SK-N-SH treated with all-trans-retinoic acid at 6 μM for 48 hours (cell line): ENCODE measurements at regions not wholly inside any gene's neighbourhood (a gene's known extent, or its start where the extent isn't known, plus 50 kb on each side); places are given as distances from the start of the nearest gene placed in this dataset.

ENCODE experiments used
- ARNTL ChIP-seq: fragments of 450-650 bp; formaldehyde crosslinking; IDR thresholded peaks from 2 replicates; pipeline ENCODE4 v1.5.0; 2020; ENCODE audit warnings: low read depth, mild to moderate bottlenecking, moderate library complexity, borderline replicate concordance
- RARB ChIP-seq: fragments of 250-450 bp; sonication (Bioruptor Pico); IDR thresholded peaks from 2 replicates; pipeline ENCODE4 v1.8.0; 2021; ENCODE audit warnings: mild to moderate bottlenecking, moderate library complexity
- SNAI2 ChIP-seq: fragments of 250-450 bp; sonication (Bioruptor Pico); IDR thresholded peaks from 2 replicates; pipeline ENCODE4 v1.5.0; 2020; ENCODE audit warnings: mild to moderate bottlenecking, moderate library complexity
- TCF4 ChIP-seq: fragments of 250-450 bp; sonication (Bioruptor Pico); IDR thresholded peaks from 2 replicates; pipeline ENCODE4 v1.8.0; 2021; ENCODE audit warnings: mild to moderate bottlenecking, moderate library complexity, borderline replicate concordance
- ZFP30 ChIP-seq: fragments of 450-650 bp; formaldehyde crosslinking; IDR thresholded peaks from 2 replicates; pipeline ENCODE4 v1.5.0; 2022; ENCODE audit warnings: mild to moderate bottlenecking, moderate library complexity
- ZNF565 ChIP-seq: fragments of 450-650 bp; formaldehyde crosslinking; conservative IDR thresholded peaks from 2 replicates; pipeline ENCODE4 v1.5.0; 2020; ENCODE audit warnings: low read depth, mild to moderate bottlenecking, moderate library complexity
- ZNF70 ChIP-seq: fragments of 450-650 bp; formaldehyde crosslinking; IDR thresholded peaks from 2 replicates; pipeline ENCODE4 v1.5.0; 2020; ENCODE audit warnings: mild to moderate bottlenecking, moderate library complexity
- ZNF8 ChIP-seq: fragments of 450-650 bp; formaldehyde crosslinking; IDR thresholded peaks from 2 replicates; pipeline ENCODE4 v1.5.0; 2020; ENCODE audit warnings: mild to moderate bottlenecking, moderate library complexity
- TF ChIP-seq, protein P1 (sequence below): fragments of 250-450 bp; sonication (Bioruptor Pico); IDR thresholded peaks from 2 replicates; pipeline ENCODE4 v1.8.0; 2020; ENCODE audit warnings: mild to moderate bottlenecking, moderate library complexity, borderline replicate concordance
- TF ChIP-seq, protein P2 (sequence below): fragments of 250-450 bp; sonication (Bioruptor Pico); IDR thresholded peaks from 2 replicates; pipeline ENCODE4 v1.5.1; 2021; ENCODE audit warnings: mild to moderate bottlenecking, moderate library complexity

DNA sequence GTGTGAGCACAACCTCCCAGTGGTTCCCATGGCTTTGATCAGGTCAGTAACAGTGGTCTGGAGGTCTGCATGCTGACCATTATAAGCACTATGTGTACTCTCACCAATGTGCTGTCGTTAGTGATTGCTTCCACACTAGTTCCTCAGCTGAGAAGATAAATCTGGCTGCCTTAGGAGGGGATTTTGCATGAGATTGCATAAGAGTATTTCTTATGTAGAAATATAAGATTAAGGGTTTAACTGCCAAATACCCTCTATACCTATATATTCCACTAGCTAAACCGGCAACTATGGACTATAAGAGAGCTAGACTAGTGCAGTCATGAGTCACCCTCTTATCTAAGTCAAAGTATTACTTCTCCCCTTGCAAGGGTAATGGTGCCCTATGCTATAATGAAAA is 580.2 kb downstream of the CDH11 start:
- TF ChIP-seq ZFP30 (CRISPR knock-in tag) (no peak), ARNTL (CRISPR knock-in tag) (no peak), SNAI2 (no peak), TCF4 (CRISPR knock-in tag) (no peak), ZNF565 (CRISPR knock-in tag) (no peak), RARB (CRISPR knock-in tag) (no peak), ZNF8 (no peak), ZNF70 (CRISPR knock-in tag) (no peak)
- TF ChIP-seq, protein P1, sequence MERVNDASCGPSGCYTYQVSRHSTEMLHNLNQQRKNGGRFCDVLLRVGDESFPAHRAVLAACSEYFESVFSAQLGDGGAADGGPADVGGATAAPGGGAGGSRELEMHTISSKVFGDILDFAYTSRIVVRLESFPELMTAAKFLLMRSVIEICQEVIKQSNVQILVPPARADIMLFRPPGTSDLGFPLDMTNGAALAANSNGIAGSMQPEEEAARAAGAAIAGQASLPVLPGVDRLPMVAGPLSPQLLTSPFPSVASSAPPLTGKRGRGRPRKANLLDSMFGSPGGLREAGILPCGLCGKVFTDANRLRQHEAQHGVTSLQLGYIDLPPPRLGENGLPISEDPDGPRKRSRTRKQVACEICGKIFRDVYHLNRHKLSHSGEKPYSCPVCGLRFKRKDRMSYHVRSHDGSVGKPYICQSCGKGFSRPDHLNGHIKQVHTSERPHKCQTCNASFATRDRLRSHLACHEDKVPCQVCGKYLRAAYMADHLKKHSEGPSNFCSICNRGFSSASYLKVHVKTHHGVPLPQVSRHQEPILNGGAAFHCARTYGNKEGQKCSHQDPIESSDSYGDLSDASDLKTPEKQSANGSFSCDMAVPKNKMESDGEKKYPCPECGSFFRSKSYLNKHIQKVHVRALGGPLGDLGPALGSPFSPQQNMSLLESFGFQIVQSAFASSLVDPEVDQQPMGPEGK (CRISPR knock-in tag): no peak
- TF ChIP-seq, protein P2, sequence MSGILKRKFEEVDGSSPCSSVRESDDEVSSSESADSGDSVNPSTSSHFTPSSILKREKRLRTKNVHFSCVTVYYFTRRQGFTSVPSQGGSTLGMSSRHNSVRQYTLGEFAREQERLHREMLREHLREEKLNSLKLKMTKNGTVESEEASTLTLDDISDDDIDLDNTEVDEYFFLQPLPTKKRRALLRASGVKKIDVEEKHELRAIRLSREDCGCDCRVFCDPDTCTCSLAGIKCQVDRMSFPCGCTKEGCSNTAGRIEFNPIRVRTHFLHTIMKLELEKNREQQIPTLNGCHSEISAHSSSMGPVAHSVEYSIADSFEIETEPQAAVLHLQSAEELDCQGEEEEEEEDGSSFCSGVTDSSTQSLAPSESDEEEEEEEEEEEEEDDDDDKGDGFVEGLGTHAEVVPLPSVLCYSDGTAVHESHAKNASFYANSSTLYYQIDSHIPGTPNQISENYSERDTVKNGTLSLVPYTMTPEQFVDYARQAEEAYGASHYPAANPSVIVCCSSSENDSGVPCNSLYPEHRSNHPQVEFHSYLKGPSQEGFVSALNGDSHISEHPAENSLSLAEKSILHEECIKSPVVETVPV (CRISPR knock-in tag): no peak
